GM12878 (cell line): ENCODE measurements at regions not wholly inside any gene's neighbourhood (a gene's known extent, or its start where the extent isn't known, plus 50 kb on each side); places are given as distances from the start of the nearest gene placed in this dataset.

ENCODE experiments used
- ATAC-seq: fragments of 200-7000 bp; cut with Tn5 transposase; 3 replicates; pipeline ENCODE4 v1.9.1; 2020; ENCODE audit warnings: mild to moderate bottlenecking, moderate library complexity
- BruUV-seq: library from RNA; stranded (reverse); fragments of 400-500 nt; replicated peaks from 2 replicates; lab custom pipeline; 2021; lab: Mats Ljungman, UMichigan
- CTCF ChIA-PET: fragments of 300-600 bp; sonication (Branson Sonifier 250); formaldehyde crosslinking; extraction: SDS; loops from one replicate; lab custom pipeline; 2021; ENCODE audit warnings: inconsistent platforms; lab: Yijun Ruan, JAX
- POLR2A ChIA-PET: fragments of 350-600 bp; formaldehyde crosslinking; extraction: SDS; loops from one replicate; lab custom pipeline; 2021; ENCODE audit warnings: inconsistent platforms; lab: Charles Lee
- RAD21 ChIA-PET: fragments of 300-600 bp; sonication (Branson Sonifier 250); formaldehyde crosslinking; loops from one replicate; lab custom pipeline; 2023; ENCODE audit warnings: antibody characterized with exemption; ENCODE audit not compliant: unreplicated experiment; lab: Charles Lee
- SMC1A ChIA-PET: fragments of 300-600 bp; sonication (Branson Sonifier 250); formaldehyde crosslinking; loops from one replicate; lab custom pipeline; 2023; ENCODE audit not compliant: unreplicated experiment, uncharacterized antibody; lab: Charles Lee
- DNase-seq: peaks from one replicate; pipeline ENCODE4 v3.0.0-alpha.2; 2011; ENCODE audit warnings: low read depth, low spot score
- FAIRE-seq: peaks from 3 replicates; lab custom pipeline; 2011; peaks lifted over from hg19 to GRCh38; lab: Jason Lieb, UNC
- H2AFZ ChIP-seq: 2 replicates; pipeline ENCODE4 v1.6.0; 2011; ENCODE audit warnings: low read depth, low read length, control low read depth; ENCODE audit not compliant: control insufficient read depth
- H3K27ac ChIP-seq: 2 replicates; pipeline ENCODE4 v1.5.1; 2011; ENCODE audit warnings: control low read depth; ENCODE audit not compliant: control insufficient read depth, insufficient read depth
- H3K27me3 ChIP-seq, 2 experiments: replicated peaks in 1 of 2; 2 replicates each; pipeline versions ENCODE4 v1.6.0 to v1.6.1; 2011; ENCODE audit warnings: low read length in 1 of 2; ENCODE audit not compliant: control insufficient read depth in 2 of 2, insufficient read depth in 2 of 2
- H3K36me3 ChIP-seq, 2 experiments: 2 replicates each; pipeline ENCODE4 v1.5.1; 2011; ENCODE audit warnings: low read length in 1 of 2; ENCODE audit not compliant: control insufficient read depth in 2 of 2, insufficient read depth in 2 of 2
- H3K4me1 ChIP-seq: 2 replicates; pipeline ENCODE4 v1.6.1; 2011; ENCODE audit warnings: mild to moderate bottlenecking, low read length, moderate library complexity, mixed read lengths; ENCODE audit not compliant: control insufficient read depth, insufficient read depth
- H3K4me2 ChIP-seq: 2 replicates; pipeline ENCODE4 v1.6.0; 2011; ENCODE audit warnings: control low read depth; ENCODE audit not compliant: control insufficient read depth, insufficient read depth
- H3K4me3 ChIP-seq: fragments of 200-600 bp; sonication (generic); 2 replicates; pipeline ENCODE4 v1.5.1; 2016
- H3K79me2 ChIP-seq: 2 replicates; pipeline ENCODE4 v1.6.0; 2011; ENCODE audit warnings: low read length; ENCODE audit not compliant: control insufficient read depth, insufficient read depth
- H3K9ac ChIP-seq: 2 replicates; pipeline ENCODE4 v1.8.0; 2011; ENCODE audit warnings: low read length, control low read depth, mixed read lengths; ENCODE audit not compliant: control insufficient read depth, insufficient read depth
- H3K9me3 ChIP-seq: replicated peaks from 3 replicates; pipeline ENCODE4 v1.5.1; 2011; ENCODE audit warnings: mild to moderate bottlenecking, low read length; ENCODE audit not compliant: control insufficient read depth, insufficient read depth
- H4K20me1 ChIP-seq: 2 replicates; pipeline ENCODE4 v1.6.0; 2011; ENCODE audit not compliant: control insufficient read depth, insufficient read depth
- MEF2A ChIP-seq: IDR thresholded peaks from 2 replicates; pipeline ENCODE4 v1.6.1; 2011; ENCODE audit warnings: low read depth, mild to moderate bottlenecking, low read length, moderate library complexity; ENCODE audit not compliant: insufficient read depth
- MEF2B ChIP-seq: fragments of 450-650 bp; IDR thresholded peaks from 2 replicates; pipeline ENCODE4 v1.6.1; 2018; ENCODE audit warnings: mild to moderate bottlenecking, moderate library complexity; ENCODE audit not compliant: partially characterized antibody, poor library complexity, severe bottlenecking
- NFIC ChIP-seq: IDR thresholded peaks from 2 replicates; pipeline ENCODE4 v1.6.1; 2012; ENCODE audit warnings: low read depth, mild to moderate bottlenecking, inconsistent platforms, low read length, moderate library complexity
- PKNOX1 ChIP-seq: fragments of 450-650 bp; IDR thresholded peaks from 2 replicates; pipeline ENCODE4 v1.6.1; 2016; ENCODE audit warnings: mild to moderate bottlenecking
- RUNX3 ChIP-seq: IDR thresholded peaks from 2 replicates; pipeline ENCODE4 v1.6.1; 2012; ENCODE audit warnings: low read length, inconsistent platforms
- WGBS: methylation state at CpG from one replicate; pipeline ENCODE4 v1.1.6; 2016; ENCODE audit warnings: low lambda C conversion rate; ENCODE audit not compliant: insufficient replicate concordance, insufficient coverage; ENCODE audit errors: missing lambda C conversion rate; 5-methylcytosine and 5-hydroxymethylcytosine counted together
- in situ Hi-C: fragments of 300-500 bp; cut with MboI; formaldehyde crosslinking; loops from 9 replicates; pipeline ENCODE4 v1.14.3; 2018; ENCODE audit warnings: mixed read lengths
- intact Hi-C: fragments of 100-400 bp; cut with micrococcal nuclease; formaldehyde crosslinking; loops from one replicate; pipeline ENCODE4 v1.14.2; 2022; ENCODE audit not compliant: unreplicated experiment
- TF ChIP-seq, protein P1 (sequence below): fragments of 450-650 bp; IDR thresholded peaks from 2 replicates; pipeline ENCODE4 v1.6.1; 2017; ENCODE audit warnings: mild to moderate bottlenecking, moderate library complexity

- no peaks in the 10 kb centered on the region for H4K20me1 ChIP-seq
- ChIA-PET POLR2A (no interaction called here), CTCF (interaction anchor here (1.3 kb wide), 1 partner anchor 19 kb away, joined by 3 read pairs; no protein-coding TSS in a partner anchor), RAD21 (no interaction called here), SMC1A (no interaction called here)
- WGBS, result 1% methylated on average over 4 of the region's 4 CpGs
- H3K9ac ChIP-seq, result peak overlapping the region; percentile 28
- no peaks in the 10 kb centered on the region for H3K36me3 ChIP-seq
- DNase-seq (peak; percentile 51), FAIRE-seq (peak; percentile 86), ATAC-seq (peak; percentile 88)
- H3K4me1 ChIP-seq, result peaks cover 27% of the 10 kb centered on the region
- peak overlapping the region; percentile 72 for H3K27ac ChIP-seq
- H3K4me2 ChIP-seq, result peak overlapping the region; percentile 72
- H2AFZ ChIP-seq, result peak overlapping the region; percentile 69
- intact Hi-C loops (no loop called here), in situ Hi-C loops (no loop called here)
- TF ChIP-seq, protein P1, sequence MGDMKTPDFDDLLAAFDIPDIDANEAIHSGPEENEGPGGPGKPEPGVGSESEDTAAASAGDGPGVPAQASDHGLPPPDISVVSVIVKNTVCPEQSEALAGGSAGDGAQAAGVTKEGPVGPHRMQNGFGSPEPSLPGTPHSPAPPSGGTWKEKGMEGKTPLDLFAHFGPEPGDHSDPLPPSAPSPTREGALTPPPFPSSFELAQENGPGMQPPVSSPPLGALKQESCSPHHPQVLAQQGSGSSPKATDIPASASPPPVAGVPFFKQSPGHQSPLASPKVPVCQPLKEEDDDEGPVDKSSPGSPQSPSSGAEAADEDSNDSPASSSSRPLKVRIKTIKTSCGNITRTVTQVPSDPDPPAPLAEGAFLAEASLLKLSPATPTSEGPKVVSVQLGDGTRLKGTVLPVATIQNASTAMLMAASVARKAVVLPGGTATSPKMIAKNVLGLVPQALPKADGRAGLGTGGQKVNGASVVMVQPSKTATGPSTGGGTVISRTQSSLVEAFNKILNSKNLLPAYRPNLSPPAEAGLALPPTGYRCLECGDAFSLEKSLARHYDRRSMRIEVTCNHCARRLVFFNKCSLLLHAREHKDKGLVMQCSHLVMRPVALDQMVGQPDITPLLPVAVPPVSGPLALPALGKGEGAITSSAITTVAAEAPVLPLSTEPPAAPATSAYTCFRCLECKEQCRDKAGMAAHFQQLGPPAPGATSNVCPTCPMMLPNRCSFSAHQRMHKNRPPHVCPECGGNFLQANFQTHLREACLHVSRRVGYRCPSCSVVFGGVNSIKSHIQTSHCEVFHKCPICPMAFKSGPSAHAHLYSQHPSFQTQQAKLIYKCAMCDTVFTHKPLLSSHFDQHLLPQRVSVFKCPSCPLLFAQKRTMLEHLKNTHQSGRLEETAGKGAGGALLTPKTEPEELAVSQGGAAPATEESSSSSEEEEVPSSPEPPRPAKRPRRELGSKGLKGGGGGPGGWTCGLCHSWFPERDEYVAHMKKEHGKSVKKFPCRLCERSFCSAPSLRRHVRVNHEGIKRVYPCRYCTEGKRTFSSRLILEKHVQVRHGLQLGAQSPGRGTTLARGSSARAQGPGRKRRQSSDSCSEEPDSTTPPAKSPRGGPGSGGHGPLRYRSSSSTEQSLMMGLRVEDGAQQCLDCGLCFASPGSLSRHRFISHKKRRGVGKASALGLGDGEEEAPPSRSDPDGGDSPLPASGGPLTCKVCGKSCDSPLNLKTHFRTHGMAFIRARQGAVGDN, result no peak
- peak; percentile 91 for TF ChIP-seq MEF2A
- TF ChIP-seq MEF2B, result peak; percentile 63
- 0 out of 2 replicates have a peak, but pooled peaks have one; percentile 22 for TF ChIP-seq NFIC
- TF ChIP-seq PKNOX1, result peak; percentile 62; the same call in 1 of the 2 replicates
- peak; percentile 57 for TF ChIP-seq RUNX3
- no TSS peak for BruUV-seq
- peak overlapping the region; percentile 61 for H3K4me3 ChIP-seq
- no peaks in the 10 kb centered on the region for H3K79me2 ChIP-seq
- H3K9me3 ChIP-seq, result peaks cover 2% of the 10 kb centered on the region; the same call in 2 of the 3 replicates
- H3K27me3 ChIP-seq, result no peaks in the 10 kb centered on the region
Observed at GRCh38 chr5:54753034-54753433, 232.4 kb downstream of the ESM1 start.
